HEK293 (cell line): ENCODE measurements at regions not wholly inside any gene's neighbourhood (a gene's known extent, or its start where the extent isn't known, plus 50 kb on each side); places are given as distances from the start of the nearest gene placed in this dataset.
A peak's percentile ranks its signal among the peaks of the same experiment; 100 is the strongest.

ENCODE experiments used
- CTCF ChIA-PET: fragments of 350-600 bp; formaldehyde crosslinking; extraction: SDS; loops from one replicate; lab custom pipeline; 2021; ENCODE audit warnings: antibody characterized with exemption; lab: Yijun Ruan, JAX
- POLR2A ChIA-PET: fragments of 300-600 bp; formaldehyde crosslinking; extraction: SDS; loops from one replicate; lab custom pipeline; 2020; ENCODE audit warnings: antibody characterized with exemption, inconsistent platforms; lab: Yijun Ruan, JAX
- H3K27ac ChIP-seq: fragments of 200-500 bp; sonication (Bioruptor generic); 2 replicates; pipeline ENCODE4 v1.5.1; 2014; ENCODE audit warnings: low read depth, low read length, control low read depth, inconsistent platforms; ENCODE audit errors: extremely low read depth
- H3K36me3 ChIP-seq, 2 experiments: fragments of 200-500 bp in 1 of 2; sonication (Bioruptor generic) in 1 of 2; 1 replicate in 1 of 2; 2 replicates in 1 of 2; pipeline ENCODE4 v1.5.1; 2014 to 2017; ENCODE audit warnings: inconsistent platforms in 2 of 2, low read length in 2 of 2; ENCODE audit not compliant: control insufficient read depth in 2 of 2, insufficient read depth in 1 of 2
- H3K4me1 ChIP-seq: fragments of 200-500 bp; sonication (Bioruptor generic); 2 replicates; pipeline ENCODE4 v1.5.1; 2014; ENCODE audit warnings: mild to moderate bottlenecking, low read length, inconsistent platforms; ENCODE audit not compliant: control insufficient read depth, insufficient read depth
- H3K4me3 ChIP-seq: 2 replicates; pipeline ENCODE4 v1.5.1; 2011; ENCODE audit warnings: low read depth, mild to moderate bottlenecking, control low read depth, low read length, moderate library complexity
- H3K9me3 ChIP-seq: fragments of 200-500 bp; sonication (Bioruptor generic); 2 replicates; pipeline ENCODE4 v1.5.1; 2014; ENCODE audit warnings: low read depth, low read length, inconsistent platforms; ENCODE audit not compliant: control insufficient read depth, insufficient read depth
- BCL11B ChIP-seq: fragments of 450-650 bp; formaldehyde crosslinking; IDR thresholded peaks from 2 replicates; pipeline ENCODE4 v1.5.1; 2016; ENCODE audit warnings: low read depth, missing biosample characterization, missing genetic modification characterization
- FEZF1 ChIP-seq: fragments of 450-650 bp; formaldehyde crosslinking; IDR thresholded peaks from 2 replicates; pipeline ENCODE4 v1.5.1; 2016; ENCODE audit warnings: missing biosample characterization, missing genetic modification characterization
- GLI2 ChIP-seq: fragments of 450-650 bp; formaldehyde crosslinking; IDR thresholded peaks from 2 replicates; pipeline ENCODE4; 2017; ENCODE audit warnings: missing biosample characterization, missing genetic modification characterization, low read depth, borderline replicate concordance
- HOXC10 ChIP-seq: sonication (generic); formaldehyde crosslinking; IDR thresholded peaks from 2 replicates; pipeline ENCODE4 v1.8.1; 2023; ENCODE audit warnings: mild to moderate bottlenecking, missing genetic modification reagents
- PRDM10 ChIP-seq: fragments of 450-650 bp; formaldehyde crosslinking; IDR thresholded peaks from 2 replicates; pipeline ENCODE4 v1.5.1; 2016; ENCODE audit warnings: missing biosample characterization, missing genetic modification characterization
- SP2 ChIP-seq: fragments of 450-650 bp; formaldehyde crosslinking; IDR thresholded peaks from 2 replicates; pipeline ENCODE4 v1.5.1; 2016; ENCODE audit warnings: missing biosample characterization, missing genetic modification characterization
- SP3 ChIP-seq: fragments of 450-650 bp; formaldehyde crosslinking; IDR thresholded peaks from 2 replicates; pipeline ENCODE4 v1.5.1; 2016; ENCODE audit warnings: missing biosample characterization, missing genetic modification characterization
- ZBTB7A ChIP-seq: fragments of 450-650 bp; formaldehyde crosslinking; IDR thresholded peaks from 2 replicates; pipeline ENCODE4 v1.5.1; 2016; ENCODE audit warnings: low read depth, missing biosample characterization, missing genetic modification characterization
- ZFP37 ChIP-seq: fragments of 450-650 bp; formaldehyde crosslinking; IDR thresholded peaks from 2 replicates; pipeline ENCODE4 v1.5.1; 2016; ENCODE audit warnings: missing biosample characterization, missing genetic modification characterization
- ZNF132 ChIP-seq: fragments of 450-650 bp; formaldehyde crosslinking; IDR thresholded peaks from 2 replicates; pipeline ENCODE4 v1.5.1; 2017; ENCODE audit warnings: missing biosample characterization, missing genetic modification characterization, borderline replicate concordance
- ZNF155 ChIP-seq: fragments of 450-650 bp; formaldehyde crosslinking; IDR thresholded peaks from 2 replicates; pipeline ENCODE4 v1.5.1; 2016; ENCODE audit warnings: missing biosample characterization, missing genetic modification characterization
- ZNF175 ChIP-seq: fragments of 450-650 bp; formaldehyde crosslinking; IDR thresholded peaks from 2 replicates; pipeline ENCODE4 v1.5.1; 2016; ENCODE audit warnings: missing biosample characterization, missing genetic modification characterization
- ZNF221 ChIP-seq: fragments of 450-650 bp; formaldehyde crosslinking; IDR thresholded peaks from 2 replicates; pipeline ENCODE4 v1.5.1; 2017; ENCODE audit warnings: missing biosample characterization, missing genetic modification characterization, borderline replicate concordance
- ZNF239 ChIP-seq: fragments of 450-650 bp; formaldehyde crosslinking; IDR thresholded peaks from 2 replicates; pipeline ENCODE4 v1.5.1; 2016; ENCODE audit warnings: missing biosample characterization, missing genetic modification characterization
- ZNF530 ChIP-seq: fragments of 450-650 bp; formaldehyde crosslinking; IDR thresholded peaks from 2 replicates; pipeline ENCODE4 v1.5.1; 2016; ENCODE audit warnings: low read depth, missing biosample characterization, missing genetic modification characterization
- ZNF600 ChIP-seq: fragments of 450-650 bp; formaldehyde crosslinking; IDR thresholded peaks from 2 replicates; pipeline ENCODE4 v1.5.1; 2016; ENCODE audit warnings: missing biosample characterization, missing genetic modification characterization
- ZNF645 ChIP-seq: fragments of 450-650 bp; formaldehyde crosslinking; IDR thresholded peaks from 2 replicates; pipeline ENCODE4; 2016; ENCODE audit warnings: missing biosample characterization, missing genetic modification characterization
- ZNF660 ChIP-seq: fragments of 450-650 bp; IDR thresholded peaks from 2 replicates; pipeline ENCODE4 v1.5.1; 2018; ENCODE audit warnings: missing biosample characterization, mild to moderate bottlenecking, missing genetic modification characterization
- ZNF785 ChIP-seq: fragments of 450-650 bp; formaldehyde crosslinking; IDR thresholded peaks from 2 replicates; pipeline ENCODE4 v1.5.1; 2016; ENCODE audit warnings: missing biosample characterization, missing genetic modification characterization
- ZSCAN18 ChIP-seq: fragments of 450-650 bp; formaldehyde crosslinking; IDR thresholded peaks from 2 replicates; pipeline ENCODE4 v1.5.1; 2016; ENCODE audit warnings: missing biosample characterization, missing genetic modification characterization
- TF ChIP-seq, protein P1 (sequence below): fragments of 450-650 bp; formaldehyde crosslinking; IDR thresholded peaks from 2 replicates; pipeline ENCODE4 v1.5.1; 2016; ENCODE audit warnings: missing biosample characterization, missing genetic modification characterization
- TF ChIP-seq, protein P2 (sequence below): fragments of 450-650 bp; formaldehyde crosslinking; IDR thresholded peaks from 2 replicates; pipeline ENCODE4 v1.5.1; 2016; ENCODE audit warnings: missing biosample characterization, missing genetic modification characterization

- TF ChIP-seq ZSCAN18 (tag by site-specific recombination): no peak
- TF ChIP-seq, all 188 proteins: peak for 0
Measured at GRCh38 chr5:85533341-85534047, 1084.2 kb upstream of the COX7C start (continued).

- Histone ChIP-seq H3K4me1 (no peaks in the 10 kb centered on the region), H3K9me3 (no peaks in the 10 kb centered on the region), H3K36me3 (no peaks in the 10 kb centered on the region), H3K4me3 (no peak overlapping the region), H3K27ac (no peak overlapping the region)
- ChIA-PET CTCF (no interaction called here), POLR2A (no interaction called here)
- no peak for TF ChIP-seq ZNF239
- no peak for TF ChIP-seq ZFP37 (tag by site-specific recombination)
- TF ChIP-seq ZNF645 (tag by site-specific recombination): no peak
- no peak for TF ChIP-seq ZNF785 (tag by site-specific recombination)
- TF ChIP-seq ZNF132 (tag by site-specific recombination): no peak
- TF ChIP-seq ZNF221 (tag by site-specific recombination): no peak
- no peak for TF ChIP-seq SP3
- no peak for TF ChIP-seq GLI2
- TF ChIP-seq ZNF175 (tag by site-specific recombination): no peak
- TF ChIP-seq, all 188 proteins: peak for 0
Measured at GRCh38 chr5:85538362-85538761, 1079.4 kb upstream of the COX7C start.

GRCh38 chr5:85545129-85545528, 1072.6 kb upstream of the COX7C start:
- TF ChIP-seq FEZF1 (tag by site-specific recombination) (0 out of 2 replicates have a peak, but pooled peaks have one; percentile 36), SP2 (tag by site-specific recombination) (no peak), GLI2 (no peak)
- TF ChIP-seq, all 188 proteins: peak for 1
- H3K36me3 ChIP-seq: no peaks in the 10 kb centered on the region
- no peaks in the 10 kb centered on the region for H3K9me3 ChIP-seq
- no peak overlapping the region for H3K27ac ChIP-seq
- H3K4me3 ChIP-seq: no peak overlapping the region
- no peaks in the 10 kb centered on the region for H3K4me1 ChIP-seq
- ChIA-PET POLR2A (no interaction called here), CTCF (no interaction called here)

DNA sequence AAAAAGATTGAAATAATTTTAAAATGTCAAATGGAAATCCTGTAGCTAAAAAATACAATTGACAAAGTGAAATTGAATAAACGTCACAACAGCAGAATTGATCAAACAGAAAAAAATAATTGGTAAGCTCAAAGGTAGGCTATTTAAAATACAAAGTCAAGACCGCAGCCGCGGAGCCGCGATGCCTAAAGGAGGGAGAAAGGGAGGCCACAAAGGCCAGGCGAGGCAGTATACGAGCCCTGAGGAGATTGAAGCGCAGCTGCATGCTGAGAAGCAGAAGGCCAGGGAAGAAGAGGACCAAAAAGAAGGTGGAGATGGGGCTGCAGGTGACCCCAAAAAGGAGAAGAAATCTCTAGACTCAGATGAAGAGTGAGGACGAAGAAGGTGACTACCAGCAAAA, 1068.5 kb upstream of the COX7C start:
- H3K4me1 ChIP-seq: no peaks in the 10 kb centered on the region
- no peak for TF ChIP-seq ZNF530 (tag by site-specific recombination)
- no peak for TF ChIP-seq BCL11B (tag by site-specific recombination)
- TF ChIP-seq ZNF600 (tag by site-specific recombination): no peak
- TF ChIP-seq, protein P1, sequence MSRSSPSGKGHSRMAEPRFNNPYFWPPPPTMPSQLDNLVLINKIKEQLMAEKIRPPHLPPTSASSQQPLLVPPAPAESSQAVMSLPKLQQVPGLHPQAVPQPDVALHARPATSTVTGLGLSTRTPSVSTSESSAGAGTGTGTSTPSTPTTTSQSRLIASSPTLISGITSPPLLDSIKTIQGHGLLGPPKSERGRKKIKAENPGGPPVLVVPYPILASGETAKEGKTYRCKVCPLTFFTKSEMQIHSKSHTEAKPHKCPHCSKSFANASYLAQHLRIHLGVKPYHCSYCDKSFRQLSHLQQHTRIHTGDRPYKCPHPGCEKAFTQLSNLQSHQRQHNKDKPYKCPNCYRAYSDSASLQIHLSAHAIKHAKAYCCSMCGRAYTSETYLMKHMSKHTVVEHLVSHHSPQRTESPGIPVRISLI (tag by site-specific recombination): no peak
- TF ChIP-seq ZNF155 (tag by site-specific recombination): no peak
- no peak for TF ChIP-seq ZNF660 (tag by site-specific recombination)
- TF ChIP-seq, protein P2, sequence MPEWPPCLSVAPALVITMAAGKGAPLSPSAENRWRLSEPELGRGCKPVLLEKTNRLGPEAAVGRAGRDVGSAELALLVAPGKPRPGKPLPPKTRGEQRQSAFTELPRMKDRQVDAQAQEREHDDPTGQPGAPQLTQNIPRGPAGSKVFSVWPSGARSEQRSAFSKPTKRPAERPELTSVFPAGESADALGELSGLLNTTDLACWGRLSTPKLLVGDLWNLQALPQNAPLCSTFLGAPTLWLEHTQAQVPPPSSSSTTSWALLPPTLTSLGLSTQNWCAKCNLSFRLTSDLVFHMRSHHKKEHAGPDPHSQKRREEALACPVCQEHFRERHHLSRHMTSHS (tag by site-specific recombination): no peak
- TF ChIP-seq PRDM10: no peak
- no peak for TF ChIP-seq HOXC10 (CRISPR knock-in tag)
- TF ChIP-seq ZBTB7A (tag by site-specific recombination): no peak
- POLR2A ChIA-PET: no interaction called here
- H3K27ac ChIP-seq: no peak overlapping the region
- H3K36me3 ChIP-seq: no peaks in the 10 kb centered on the region
- CTCF ChIA-PET: no interaction called here
- H3K4me3 ChIP-seq: no peak overlapping the region
- no peaks in the 10 kb centered on the region for H3K9me3 ChIP-seq
